ENCODE measurements at regions not wholly inside any gene's neighbourhood (a gene's known extent, or its start where the extent isn't known, plus 50 kb on each side); places are given as distances from the start of the nearest gene placed in this dataset.

GRCh38 chr21:38134084-38134873 lies 122.5 kb upstream of the KCNJ15 start:
- no peak overlapping the region for H3K4me3 ChIP-seq (ENCODE audit: low read depth, low read length)
- no peak for DNase-seq (ENCODE audit: low read depth)
- no peaks in the 10 kb centered on the region for H3K36me3 ChIP-seq (ENCODE audit: control insufficient read depth, insufficient read depth, low read length)

GRCh38 chr21:38136201-38136600 lies 120.6 kb upstream of the KCNJ15 start:
- H3K4me3 ChIP-seq (ENCODE audit: low read depth, low read length), result no peak overlapping the region
- H3K27me3 ChIP-seq (ENCODE audit: control insufficient read depth, insufficient read depth, low read length), result no peaks in the 10 kb centered on the region
- no peak for TF ChIP-seq CTCF (IDR thresholded peaks at IDR 0.05; ENCODE audit: insufficient read depth, low read length, poor library complexity, severe bottlenecking)
- DNase-seq (ENCODE audit: low read depth), result no peak
- no peaks in the 10 kb centered on the region for H3K36me3 ChIP-seq (ENCODE audit: control insufficient read depth, insufficient read depth, low read length)

More at GRCh38 chr21:38134084-38134873, 122.5 kb upstream of the KCNJ15 start:
- TF ChIP-seq CTCF (IDR thresholded peaks at IDR 0.05; ENCODE audit: insufficient read depth, low read length, poor library complexity, severe bottlenecking), result no peak
- no peaks in the 10 kb centered on the region for H3K27me3 ChIP-seq (ENCODE audit: control insufficient read depth, insufficient read depth, low read length)

- Histone ChIP-seq H3K36me3 (ENCODE audit: control insufficient read depth, insufficient read depth, low read length) (no peaks in the 10 kb centered on the region), H3K4me3 (ENCODE audit: low read depth, low read length) (no peak overlapping the region), H3K27me3 (ENCODE audit: control insufficient read depth, insufficient read depth, low read length) (no peaks in the 10 kb centered on the region)
- DNase-seq (ENCODE audit: low read depth), result peak; percentile 44
- TF ChIP-seq CTCF (IDR thresholded peaks at IDR 0.05; ENCODE audit: insufficient read depth, low read length, poor library complexity, severe bottlenecking), result no peak
Measured at GRCh38 chr21:38139380-38140168, 117.2 kb upstream of the KCNJ15 start.

- Histone ChIP-seq H3K27me3 (ENCODE audit: control insufficient read depth, insufficient read depth, low read length) (no peaks in the 10 kb centered on the region), H3K36me3 (ENCODE audit: control insufficient read depth, insufficient read depth, low read length) (no peaks in the 10 kb centered on the region), H3K4me3 (ENCODE audit: low read depth, low read length) (no peak overlapping the region)
- TF ChIP-seq CTCF (IDR thresholded peaks at IDR 0.05; ENCODE audit: insufficient read depth, low read length, poor library complexity, severe bottlenecking), result no peak
- DNase-seq (ENCODE audit: low read depth), result peak; percentile 26
Measured at GRCh38 chr21:38140207-38140903, 116.4 kb upstream of the KCNJ15 start.

- H3K27me3 ChIP-seq (ENCODE audit: control insufficient read depth, insufficient read depth, low read length), result no peaks in the 10 kb centered on the region
- DNase-seq (ENCODE audit: low read depth), result no peak
- H3K4me3 ChIP-seq (ENCODE audit: low read depth, low read length), result no peak overlapping the region
- H3K36me3 ChIP-seq (ENCODE audit: control insufficient read depth, insufficient read depth, low read length), result no peaks in the 10 kb centered on the region
- no peak for TF ChIP-seq CTCF (IDR thresholded peaks at IDR 0.05; ENCODE audit: insufficient read depth, low read length, poor library complexity, severe bottlenecking)
Measured at GRCh38 chr21:38142224-38142623, 114.6 kb upstream of the KCNJ15 start.
